HCT116 (cell line): ENCODE measurements at regions not wholly inside any gene's neighbourhood (a gene's known extent, or its start where the extent isn't known, plus 50 kb on each side); places are given as distances from the start of the nearest gene placed in this dataset.

Source experiments
- ATAC-seq: fragments of 200-7000 bp; cut with Tn5 transposase; 2 replicates; pipeline ENCODE4 v1.9.1; 2020; ENCODE audit warnings: mild to moderate bottlenecking, moderate library complexity
- BruUV-seq: library from RNA; stranded (reverse); fragments of 400-500 nt; replicated peaks from 2 replicates; lab custom pipeline; 2021; lab: Mats Ljungman, UMichigan
- CTCF ChIA-PET: fragments of 300-600 bp; sonication (Branson Sonifier 250); formaldehyde crosslinking; loops from one replicate; lab custom pipeline; 2021; ENCODE audit warnings: antibody characterized with exemption; lab: Charles Lee
- POLR2A ChIA-PET: fragments of 300-600, 350-600 bp; sonication (Branson Sonifier 250); formaldehyde crosslinking; loops from one replicate; lab custom pipeline; 2021; ENCODE audit warnings: antibody characterized with exemption; lab: Charles Lee
- RAD21 ChIA-PET, 2 experiments: fragments of 300-600 bp; sonication (Branson Sonifier 250); formaldehyde crosslinking; loops; one replicate each; lab custom pipeline; 2023; ENCODE audit warnings: low total read pairs in 2 of 2; ENCODE audit not compliant: uncharacterized antibody in 2 of 2, unreplicated experiment in 2 of 2, low non-redundant PET in 1 of 2; lab: Charles Lee
- DNase-seq: peaks from one replicate; pipeline ENCODE4 v3.0.0-alpha.2; 2010; ENCODE audit warnings: low read depth, low spot score
- H2AFZ ChIP-seq: fragments of 200-600 bp; shearing (Covaris generic), sonication (generic); 2 replicates; pipeline ENCODE4 v1.6.1; 2017; ENCODE audit warnings: low read depth, mixed run types, mixed read lengths, antibody characterized with exemption, low read length; ENCODE audit not compliant: poor library complexity, severe bottlenecking
- H3K27ac ChIP-seq: 2 replicates; pipeline ENCODE4 v1.5.1; 2012; ENCODE audit warnings: low read depth, low read length
- H3K27me3 ChIP-seq: fragments of 200-600 bp; sonication (generic); 2 replicates; pipeline ENCODE4 v1.6.1; 2016; ENCODE audit warnings: mixed run types, low read length, mixed read lengths; ENCODE audit not compliant: insufficient read depth
- H3K36me3 ChIP-seq, 2 experiments: fragments of 200-500 bp in 1 of 2; fragments of 200-600 bp in 1 of 2; sonication (Bioruptor generic) in 1 of 2; sonication (generic) in 1 of 2; 2 replicates each; pipeline versions ENCODE4 v1.5.1 to v1.6.1; 2014 to 2016; ENCODE audit warnings: low read length in 2 of 2, inconsistent platforms in 1 of 2, mixed read lengths in 1 of 2, mixed run types in 1 of 2; ENCODE audit not compliant: insufficient read depth in 2 of 2, control insufficient read depth in 1 of 2
- H3K4me1 ChIP-seq, 2 experiments: fragments of 200-600 bp in 1 of 2; sonication (generic) in 1 of 2; 2 replicates each; pipeline versions ENCODE4 v1.5.1 to v1.6.1; 2012 to 2017; ENCODE audit warnings: low read length in 2 of 2, inconsistent platforms in 1 of 2, mild to moderate bottlenecking in 1 of 2, mixed read lengths in 1 of 2, mixed run types in 1 of 2, moderate library complexity in 1 of 2; ENCODE audit not compliant: insufficient read depth in 2 of 2, control insufficient read depth in 1 of 2
- H3K4me2 ChIP-seq: fragments of 200-600 bp; sonication (generic); 2 replicates; pipeline ENCODE4 v1.6.1; 2017; ENCODE audit warnings: mixed run types, low read length, mixed read lengths
- H3K4me3 ChIP-seq, 2 experiments: fragments of 200-600 bp in 1 of 2; sonication (generic) in 1 of 2; replicated peaks in 1 of 2; 2 replicates each; pipeline ENCODE4 v1.5.1; 2011 to 2016; ENCODE audit warnings: low read length in 2 of 2, control low read depth in 1 of 2, low read depth in 1 of 2, mild to moderate bottlenecking in 1 of 2, mixed read lengths in 1 of 2, mixed run types in 1 of 2
- H3K79me2 ChIP-seq: fragments of 200-600 bp; sonication (generic); 2 replicates; pipeline ENCODE4 v1.6.1; 2017; ENCODE audit warnings: mild to moderate bottlenecking, mixed run types, low read length, moderate library complexity, mixed read lengths; ENCODE audit not compliant: insufficient read depth
- H3K9ac ChIP-seq: fragments of 200-600 bp; sonication (generic); 2 replicates; pipeline ENCODE4 v1.6.1; 2016; ENCODE audit warnings: low read length, mixed read lengths
- H3K9me2 ChIP-seq: fragments of 200-600 bp; sonication (generic), shearing (Covaris generic); 2 replicates; pipeline ENCODE4 v1.6.1; 2017; ENCODE audit warnings: mixed run types, mild to moderate bottlenecking, moderate library complexity; ENCODE audit not compliant: insufficient read depth
- H3K9me3 ChIP-seq, 2 experiments: fragments of 200-500 bp in 1 of 2; fragments of 200-600 bp in 1 of 2; sonication (Bioruptor generic) in 1 of 2; sonication (generic) in 1 of 2; 2 replicates each; pipeline ENCODE4 v1.6.1; 2014 to 2017; ENCODE audit warnings: low read length in 2 of 2, mixed read lengths in 2 of 2, inconsistent platforms in 1 of 2, low read depth in 1 of 2, mild to moderate bottlenecking in 1 of 2, mixed run types in 1 of 2, moderate library complexity in 1 of 2; ENCODE audit not compliant: control insufficient read depth in 1 of 2, insufficient read depth in 1 of 2
- H4K20me1 ChIP-seq: fragments of 200-600 bp; sonication (generic), shearing (Covaris generic); 2 replicates; pipeline ENCODE4 v1.6.1; 2017; ENCODE audit warnings: mixed run types, mild to moderate bottlenecking, moderate library complexity; ENCODE audit not compliant: insufficient read depth
- EGR1 ChIP-seq: IDR thresholded peaks from 2 replicates; pipeline ENCODE4 v1.6.1; 2012; ENCODE audit warnings: low read depth
- ELF1 ChIP-seq: IDR thresholded peaks from 2 replicates; pipeline ENCODE4 v1.6.1; 2012; ENCODE audit warnings: low read depth, borderline replicate concordance
- EZH2 ChIP-seq: fragments of 200-600 bp; sonication (generic); IDR thresholded peaks from 2 replicates; pipeline ENCODE4 v1.6.1; 2017; ENCODE audit warnings: antibody characterized with exemption, mixed run types
- JUND ChIP-seq: IDR thresholded peaks from 2 replicates; pipeline ENCODE4 v1.6.1; 2012
- POLR2A ChIP-seq: IDR thresholded peaks from 2 replicates; pipeline ENCODE4 v1.7.0; 2011; ENCODE audit warnings: borderline replicate concordance; ENCODE audit not compliant: insufficient read depth, insufficient read length; ENCODE audit errors: extremely low read depth
- POLR2AphosphoS5 ChIP-seq: IDR thresholded peaks from 2 replicates; pipeline ENCODE4 v1.6.1; 2011; ENCODE audit warnings: mild to moderate bottlenecking, low read depth, low read length, moderate library complexity
- REST ChIP-seq: IDR thresholded peaks from 2 replicates; pipeline ENCODE4 v1.6.1; 2012; ENCODE audit warnings: low read depth
- SIN3A ChIP-seq: IDR thresholded peaks from 2 replicates; pipeline ENCODE4 v1.6.1; 2012; ENCODE audit warnings: low read depth
- ZBTB33 ChIP-seq: IDR thresholded peaks from 2 replicates; pipeline ENCODE4 v1.6.1; 2011; ENCODE audit warnings: mild to moderate bottlenecking, low read length, moderate library complexity; ENCODE audit not compliant: insufficient replicate concordance; ENCODE audit errors: extremely low read depth
- ZNF274 ChIP-seq: fragments of 200-500 bp; sonication (Bioruptor generic); IDR thresholded peaks from 2 replicates; pipeline ENCODE4 v1.6.1; 2014; ENCODE audit warnings: mild to moderate bottlenecking, low read depth, low read length, inconsistent platforms
- intact Hi-C: fragments of 100-400 bp; cut with micrococcal nuclease; formaldehyde crosslinking; loops from 2 replicates; pipeline ENCODE4 v1.10.0; 2022

- H3K27ac ChIP-seq, result no peak overlapping the region
- no peak overlapping the region for H3K4me2 ChIP-seq
- ChIA-PET POLR2A (no interaction called here), RAD21 (no interaction called here), CTCF (no interaction called here)
- intact Hi-C loops, result no loop called here
- no peaks in the 10 kb centered on the region for H3K9me3 ChIP-seq
- H2AFZ ChIP-seq, result no peak overlapping the region
- H3K36me3 ChIP-seq, result no peaks in the 10 kb centered on the region
- no peaks in the 10 kb centered on the region for H3K27me3 ChIP-seq
- H3K4me1 ChIP-seq, result 0 out of 4 replicates have a peak, but pooled peaks cover 0 to 4% of the 10 kb centered on the region in 2 experiments
- no peak overlapping the region for H3K4me3 ChIP-seq
- BruUV-seq, result no TSS peak
- DNase-seq (no peak), ATAC-seq (no peak)
- H3K9me2 ChIP-seq, result no peaks in the 10 kb centered on the region
- no peaks in the 10 kb centered on the region for H3K79me2 ChIP-seq
- no peaks in the 10 kb centered on the region for H4K20me1 ChIP-seq
- TF ChIP-seq SIN3A (no peak), EZH2 (no peak), POLR2AphosphoS5 (no peak), JUND (no peak), POLR2A (no peak), EGR1 (no peak), REST (no peak), ZBTB33 (no peak), ELF1 (no peak), ZNF274 (no peak)
- no peak overlapping the region for H3K9ac ChIP-seq
Observed at GRCh38 chr13:40389081-40389641, 277.3 kb downstream of the FOXO1 start.
